ENCODE measurements at regions not wholly inside any gene's neighbourhood (a gene's known extent, or its start where the extent isn't known, plus 50 kb on each side); places are given as distances from the start of the nearest gene placed in this dataset.

DNA sequence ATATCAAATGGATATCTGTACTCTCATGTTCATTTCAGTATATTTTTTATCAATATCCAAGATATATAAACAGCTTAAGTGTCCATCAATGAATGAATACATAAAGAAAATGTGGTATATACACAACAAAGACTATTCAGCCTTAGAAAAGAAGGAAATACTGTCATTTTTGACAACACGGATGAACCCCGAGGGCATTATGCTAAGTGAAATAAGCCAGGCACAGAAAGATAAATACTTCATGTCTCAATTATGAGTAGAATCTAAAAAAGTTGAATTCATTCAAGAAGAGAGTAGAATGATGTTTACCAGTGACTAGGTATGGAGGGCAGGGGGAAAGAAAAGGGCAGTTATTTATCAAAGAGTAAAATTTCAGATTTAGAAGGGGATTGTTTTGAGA lies 949.8 kb upstream of the TYRP1 start:
- TF ChIP-seq, protein P1, sequence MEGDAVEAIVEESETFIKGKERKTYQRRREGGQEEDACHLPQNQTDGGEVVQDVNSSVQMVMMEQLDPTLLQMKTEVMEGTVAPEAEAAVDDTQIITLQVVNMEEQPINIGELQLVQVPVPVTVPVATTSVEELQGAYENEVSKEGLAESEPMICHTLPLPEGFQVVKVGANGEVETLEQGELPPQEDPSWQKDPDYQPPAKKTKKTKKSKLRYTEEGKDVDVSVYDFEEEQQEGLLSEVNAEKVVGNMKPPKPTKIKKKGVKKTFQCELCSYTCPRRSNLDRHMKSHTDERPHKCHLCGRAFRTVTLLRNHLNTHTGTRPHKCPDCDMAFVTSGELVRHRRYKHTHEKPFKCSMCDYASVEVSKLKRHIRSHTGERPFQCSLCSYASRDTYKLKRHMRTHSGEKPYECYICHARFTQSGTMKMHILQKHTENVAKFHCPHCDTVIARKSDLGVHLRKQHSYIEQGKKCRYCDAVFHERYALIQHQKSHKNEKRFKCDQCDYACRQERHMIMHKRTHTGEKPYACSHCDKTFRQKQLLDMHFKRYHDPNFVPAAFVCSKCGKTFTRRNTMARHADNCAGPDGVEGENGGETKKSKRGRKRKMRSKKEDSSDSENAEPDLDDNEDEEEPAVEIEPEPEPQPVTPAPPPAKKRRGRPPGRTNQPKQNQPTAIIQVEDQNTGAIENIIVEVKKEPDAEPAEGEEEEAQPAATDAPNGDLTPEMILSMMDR (IDR thresholded peaks at IDR 0.05; ENCODE audit: low read depth, low read length, missing control alignments) = no peak
- Histone ChIP-seq H3K27me3 (replicated peaks) (no peaks in the 10 kb centered on the region), H3K27ac (no peak overlapping the region), H3K36me3 (replicated peaks) (no peaks in the 10 kb centered on the region), H3K4me3 (ENCODE audit: low read depth, low read length) (no peak overlapping the region)
- in situ Hi-C loops (cut with HindIII; ENCODE audit: low pct_ligation_motif_present, low sequenced_read_pairs) = no loop called here
- DNase-seq = no peak

DNA sequence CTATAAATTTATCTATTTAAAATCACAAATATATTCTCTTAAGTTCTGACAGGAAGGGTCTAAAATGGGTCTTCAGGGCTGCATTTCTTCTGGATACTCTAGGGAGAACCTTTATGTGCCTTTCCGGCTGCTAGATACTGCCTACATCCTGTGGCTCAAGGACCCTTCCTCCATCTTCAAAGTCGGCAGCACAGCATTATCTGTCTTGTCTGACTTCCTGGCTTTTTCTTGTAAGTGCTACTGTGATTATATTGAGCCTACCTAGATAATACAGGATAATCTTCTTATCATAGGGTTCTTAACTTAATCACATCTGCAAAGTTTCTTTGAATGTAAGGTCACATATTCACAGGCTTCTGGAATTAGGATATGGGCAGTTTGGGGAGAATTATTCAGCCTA lies 943.8 kb upstream of the TYRP1 start:
- TF ChIP-seq, protein P1 (IDR thresholded peaks at IDR 0.05; ENCODE audit: low read depth, low read length, missing control alignments) = no peak
- Histone ChIP-seq H3K36me3 (replicated peaks) (no peaks in the 10 kb centered on the region), H3K27me3 (replicated peaks) (no peaks in the 10 kb centered on the region), H3K27ac (no peak overlapping the region), H3K4me3 (ENCODE audit: low read depth, low read length) (no peak overlapping the region)
- no peak for DNase-seq
- in situ Hi-C loops (cut with HindIII; ENCODE audit: low pct_ligation_motif_present, low sequenced_read_pairs) = no loop called here

- Histone ChIP-seq H3K27me3 (replicated peaks) (no peaks in the 10 kb centered on the region), H3K27ac (no peak overlapping the region), H3K4me3 (ENCODE audit: low read depth, low read length) (no peak overlapping the region), H3K36me3 (replicated peaks) (no peaks in the 10 kb centered on the region)
- in situ Hi-C loops (cut with HindIII; ENCODE audit: low pct_ligation_motif_present, low sequenced_read_pairs) = no loop called here
- TF ChIP-seq, protein P1 (IDR thresholded peaks at IDR 0.05; ENCODE audit: low read depth, low read length, missing control alignments) = no peak
- no peak for DNase-seq
These were observed 937.2 kb upstream of the TYRP1 start for GRCh38 chr9:11755951-11756350.

- H3K36me3 ChIP-seq (replicated peaks) = no peaks in the 10 kb centered on the region
- H3K27me3 ChIP-seq (replicated peaks) = no peaks in the 10 kb centered on the region
- TF ChIP-seq, protein P1 (IDR thresholded peaks at IDR 0.05; ENCODE audit: low read depth, low read length, missing control alignments) = no peak
- H3K27ac ChIP-seq = no peak overlapping the region
- H3K4me3 ChIP-seq (ENCODE audit: low read depth, low read length) = no peak overlapping the region
- in situ Hi-C loops (cut with HindIII; ENCODE audit: low pct_ligation_motif_present, low sequenced_read_pairs) = no loop called here
- DNase-seq = no peak
These were observed 935.8 kb upstream of the TYRP1 start for GRCh38 chr9:11757408-11757807.

- in situ Hi-C loops (cut with HindIII; ENCODE audit: low pct_ligation_motif_present, low sequenced_read_pairs) = no loop called here
- H3K36me3 ChIP-seq (replicated peaks) = no peaks in the 10 kb centered on the region
- no peaks in the 10 kb centered on the region for H3K27me3 ChIP-seq (replicated peaks)
- no peak overlapping the region for H3K27ac ChIP-seq
- H3K4me3 ChIP-seq (ENCODE audit: low read depth, low read length) = no peak overlapping the region
- no peak for DNase-seq
- TF ChIP-seq, protein P1 (IDR thresholded peaks at IDR 0.05; ENCODE audit: low read depth, low read length, missing control alignments) = no peak
These were observed 935.2 kb upstream of the TYRP1 start for GRCh38 chr9:11758016-11758415.

DNA sequence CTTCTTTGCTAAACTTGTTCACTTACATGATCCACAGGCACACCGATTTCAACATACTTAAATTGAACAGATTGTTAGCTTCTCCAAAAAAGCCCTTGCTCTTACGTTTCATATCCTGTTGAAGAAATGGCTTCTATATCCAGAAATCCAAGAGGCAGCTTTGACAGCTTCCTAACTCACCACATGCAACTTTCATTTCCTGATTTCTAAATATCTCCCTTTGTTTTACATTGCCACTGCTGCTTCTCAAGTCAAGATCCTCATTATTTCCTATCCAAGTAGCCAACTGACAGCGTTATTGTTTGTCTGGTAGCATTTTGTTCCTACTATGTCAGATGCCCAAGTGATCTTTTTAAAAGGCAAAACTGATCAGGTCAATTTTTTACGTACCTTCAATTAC lies 913.2 kb upstream of the TYRP1 start:
- DNase-seq = no peak
- in situ Hi-C loops (cut with HindIII; ENCODE audit: low pct_ligation_motif_present, low sequenced_read_pairs) = no loop called here
- Histone ChIP-seq H3K27ac (no peak overlapping the region), H3K4me3 (ENCODE audit: low read depth, low read length) (no peak overlapping the region), H3K36me3 (replicated peaks) (no peaks in the 10 kb centered on the region), H3K27me3 (replicated peaks) (no peaks in the 10 kb centered on the region)
- TF ChIP-seq, protein P1 (IDR thresholded peaks at IDR 0.05; ENCODE audit: low read depth, low read length, missing control alignments) = no peak
